ENCODE measurements at regions not wholly inside any gene's neighbourhood (a gene's known extent, or its start where the extent isn't known, plus 50 kb on each side); places are given as distances from the start of the nearest gene placed in this dataset.

GRCh38 chr1:207218512-207219362, 102.7 kb upstream of the CD55 start:
- peak; percentile 62 for DNase-seq (ENCODE audit: low read depth)
- no peak for TF ChIP-seq CTCF (IDR thresholded peaks at IDR 0.05; ENCODE audit: insufficient read depth, low read depth, low read length, missing control alignments)
- no peak overlapping the region for H3K4me3 ChIP-seq (ENCODE audit: low read length)

GRCh38 chr1:207219979-207220889, 101.2 kb upstream of the CD55 start:
- no peak for DNase-seq (ENCODE audit: low read depth)
- no peak for TF ChIP-seq CTCF (IDR thresholded peaks at IDR 0.05; ENCODE audit: insufficient read depth, low read depth, low read length, missing control alignments)
- no peak overlapping the region for H3K4me3 ChIP-seq (ENCODE audit: low read length)

GRCh38 chr1:207221934-207222351, 99.5 kb upstream of the CD55 start:
- no peak for TF ChIP-seq CTCF (IDR thresholded peaks at IDR 0.05; ENCODE audit: insufficient read depth, low read depth, low read length, missing control alignments)
- H3K4me3 ChIP-seq (ENCODE audit: low read length) = no peak overlapping the region
- DNase-seq (ENCODE audit: low read depth) = peak; percentile 92

- TF ChIP-seq CTCF (IDR thresholded peaks at IDR 0.05; ENCODE audit: insufficient read depth, low read depth, low read length, missing control alignments) = no peak
- no peak overlapping the region for H3K4me3 ChIP-seq (ENCODE audit: low read length)
- DNase-seq (ENCODE audit: low read depth) = peak; percentile 42
Measured at GRCh38 chr1:207223162-207223561, 98.3 kb upstream of the CD55 start.

GRCh38 chr1:207224666-207225065, 96.8 kb upstream of the CD55 start:
- no peak for DNase-seq (ENCODE audit: low read depth)
- no peak overlapping the region for H3K4me3 ChIP-seq (ENCODE audit: low read length)
- TF ChIP-seq CTCF (IDR thresholded peaks at IDR 0.05; ENCODE audit: insufficient read depth, low read depth, low read length, missing control alignments) = no peak

- H3K4me3 ChIP-seq (ENCODE audit: low read length) = no peak overlapping the region
- no peak for DNase-seq (ENCODE audit: low read depth)
- no peak for TF ChIP-seq CTCF (IDR thresholded peaks at IDR 0.05; ENCODE audit: insufficient read depth, low read depth, low read length, missing control alignments)
Measured at GRCh38 chr1:207227131-207227630, 94.3 kb upstream of the CD55 start.
